K562 (cell line): ENCODE measurements at regions not wholly inside any gene's neighbourhood (a gene's known extent, or its start where the extent isn't known, plus 50 kb on each side); places are given as distances from the start of the nearest gene placed in this dataset.

Experiments
- ATAC-seq: fragments of 200-7000 bp; cut with Tn5 transposase; 3 replicates; pipeline ENCODE4 v1.9.1; 2020; ENCODE audit warnings: moderate library complexity
- BruUV-seq: library from RNA; stranded (reverse); fragments of 400-500 nt; replicated peaks from 2 replicates; lab custom pipeline; 2021; lab: Mats Ljungman, UMichigan
- CTCF ChIA-PET: fragments of 300-600 bp; formaldehyde crosslinking; extraction: SDS; loops from one replicate; lab custom pipeline; 2021; ENCODE audit warnings: low intra/inter-chr PET ratio; lab: Yijun Ruan, JAX
- POLR2A ChIA-PET: fragments of 300-600, 350-650 bp; sonication (Branson Sonifier 250); formaldehyde crosslinking; extraction: SDS; loops from one replicate; lab custom pipeline; 2021; ENCODE audit warnings: antibody characterized with exemption, inconsistent platforms; lab: Yijun Ruan, JAX
- DNase-seq, 4 experiments: peaks; one replicate each; pipeline versions ENCODE4 v3.0.0 to v3.0.0-alpha.2; 2011 to 2018; ENCODE audit warnings: low spot score in 3 of 4, mixed read lengths in 3 of 4; ENCODE audit errors: extremely low read depth in 1 of 4
- FAIRE-seq: peaks from 2 replicates; lab custom pipeline; 2011; peaks lifted over from hg19 to GRCh38; lab: Jason Lieb, UNC
- H2AFZ ChIP-seq: 2 replicates; pipeline ENCODE4 v1.6.0; 2011; ENCODE audit warnings: low read depth, low read length, control low read depth, inconsistent platforms
- H3K27ac ChIP-seq: fragments of 200-600 bp; 3 replicates; pipeline ENCODE4 v1.8.0; 2011; ENCODE audit warnings: low read depth, mild to moderate bottlenecking, control low read depth, inconsistent platforms, low read length, moderate library complexity, mixed read lengths; ENCODE audit errors: extremely low read depth
- H3K27me3 ChIP-seq, 2 experiments: fragments of 300-600 bp in 1 of 2; 2 replicates in 1 of 2; 3 replicates in 1 of 2; pipeline versions ENCODE4 v1.6.0 to v1.8.0; 2011; ENCODE audit warnings: inconsistent platforms in 2 of 2, low read length in 2 of 2, mild to moderate bottlenecking in 1 of 2, mixed read lengths in 1 of 2, moderate library complexity in 1 of 2; ENCODE audit not compliant: control insufficient read depth in 2 of 2, insufficient read depth in 2 of 2
- H3K36me3 ChIP-seq: fragments of 300-600 bp; 3 replicates; pipeline ENCODE4 v1.8.0; 2011; ENCODE audit warnings: mild to moderate bottlenecking, low read length, inconsistent platforms; ENCODE audit not compliant: control insufficient read depth, insufficient read depth
- H3K4me1 ChIP-seq, 2 experiments: fragments of 200-600 bp in 1 of 2; replicated peaks in 1 of 2; 2 replicates in 1 of 2; 3 replicates in 1 of 2; pipeline versions ENCODE4 v1.5.1 to v1.8.0; 2011; ENCODE audit warnings: inconsistent platforms in 2 of 2, low read length in 2 of 2, mild to moderate bottlenecking in 1 of 2, mixed read lengths in 1 of 2, moderate library complexity in 1 of 2; ENCODE audit not compliant: control insufficient read depth in 2 of 2, insufficient read depth in 2 of 2
- H3K4me2 ChIP-seq: 2 replicates; pipeline ENCODE4 v1.6.1; 2011; ENCODE audit warnings: low read length, control low read depth, inconsistent platforms, mixed read lengths; ENCODE audit not compliant: insufficient read depth
- H3K4me3 ChIP-seq: fragments of 200-600 bp; sonication (generic), shearing (Covaris generic); 2 replicates; pipeline ENCODE4 v1.5.1; 2016; ENCODE audit warnings: control low read depth, inconsistent platforms
- H3K79me2 ChIP-seq: fragments of 200-600 bp; 3 replicates; pipeline ENCODE4 v1.8.0; 2011; ENCODE audit warnings: low read length, inconsistent platforms; ENCODE audit not compliant: control insufficient read depth, insufficient read depth
- H3K9ac ChIP-seq, 2 experiments: 2 replicates each; pipeline versions ENCODE4 v1.6.0 to v1.6.1; 2011; ENCODE audit warnings: low read depth in 2 of 2, low read length in 2 of 2, control low read depth in 1 of 2, inconsistent platforms in 1 of 2, mild to moderate bottlenecking in 1 of 2, mixed read lengths in 1 of 2; ENCODE audit not compliant: insufficient read depth in 1 of 2
- H3K9me1 ChIP-seq: one replicate; pipeline ENCODE4 v1.6.0; 2011; ENCODE audit warnings: inconsistent platforms, mild to moderate bottlenecking, low read length, moderate library complexity; ENCODE audit not compliant: control insufficient read depth, insufficient read depth
- H3K9me3 ChIP-seq: replicated peaks from 2 replicates; pipeline ENCODE4 v1.5.1; 2011; ENCODE audit warnings: low read depth, low read length, inconsistent platforms; ENCODE audit not compliant: control insufficient read depth, insufficient read depth
- H4K20me1 ChIP-seq: replicated peaks from 2 replicates; pipeline ENCODE4 v1.6.1; 2011; ENCODE audit warnings: low read length, inconsistent platforms, mixed read lengths; ENCODE audit not compliant: control insufficient read depth, insufficient read depth
- CBX1 ChIP-seq: sonication (generic); IDR thresholded peaks from 2 replicates; pipeline ENCODE4 v1.6.1; 2016; ENCODE audit warnings: antibody characterized with exemption, low read depth, mild to moderate bottlenecking
- EWSR1 ChIP-seq: fragments of 450-650 bp; IDR thresholded peaks from 2 replicates; pipeline ENCODE4 v1.6.1; 2018; ENCODE audit warnings: borderline replicate concordance, mild to moderate bottlenecking, low read depth, moderate library complexity; ENCODE audit not compliant: partially characterized antibody
- FOXJ3 ChIP-seq: sonication (generic); formaldehyde crosslinking; IDR thresholded peaks from 2 replicates; pipeline ENCODE4 v1.4.0; 2020; ENCODE audit warnings: mild to moderate bottlenecking, missing genetic modification reagents
- KAT7 ChIP-seq: sonication (generic); formaldehyde crosslinking; IDR thresholded peaks from 2 replicates; pipeline ENCODE4 v1.8.0; 2022; ENCODE audit warnings: missing genetic modification reagents, mild to moderate bottlenecking, borderline replicate concordance
- LCOR ChIP-seq: sonication (generic); formaldehyde crosslinking; IDR thresholded peaks from 2 replicates; pipeline ENCODE4 v1.8.0; 2022; ENCODE audit warnings: mild to moderate bottlenecking, missing genetic modification reagents
- MAX ChIP-seq: sonication (generic); formaldehyde crosslinking; IDR thresholded peaks from 2 replicates; pipeline ENCODE4 v1.9.0; 2022; ENCODE audit warnings: mild to moderate bottlenecking, missing genetic modification reagents
- NBN ChIP-seq: fragments of 450-650 bp; IDR thresholded peaks from 2 replicates; pipeline ENCODE4 v1.6.1; 2016; ENCODE audit warnings: low read depth, mild to moderate bottlenecking
- NFE2L1 ChIP-seq: fragments of 450-650 bp; IDR thresholded peaks from 2 replicates; pipeline ENCODE4 v1.6.1; 2016; ENCODE audit warnings: missing genetic modification characterization, low read depth, mild to moderate bottlenecking, missing compliant biosample characterization, moderate library complexity, borderline replicate concordance
- NFIC ChIP-seq: fragments of 450-650 bp; IDR thresholded peaks from 2 replicates; pipeline ENCODE4 v1.6.1; 2017; ENCODE audit warnings: mild to moderate bottlenecking, inconsistent platforms
- POLR2AphosphoS5 ChIP-seq: IDR thresholded peaks from 2 replicates; pipeline ENCODE4 v1.6.1; 2011; ENCODE audit warnings: mild to moderate bottlenecking, low read depth, low read length, moderate library complexity; ENCODE audit not compliant: control insufficient read depth, insufficient read depth
- RBM15 ChIP-seq: fragments of 200-400 bp; formaldehyde crosslinking; IDR thresholded peaks from 2 replicates; pipeline ENCODE4 v1.6.1; 2018; ENCODE audit warnings: mild to moderate bottlenecking, low read length, moderate library complexity; ENCODE audit not compliant: insufficient read depth
- TRIM24 ChIP-seq, 2 experiments: fragments of 450-650 bp; IDR thresholded peaks; 2 replicates each; pipeline ENCODE4 v1.6.1; 2016
- ZNF121 ChIP-seq: sonication (generic); formaldehyde crosslinking; conservative IDR thresholded peaks from 2 replicates; pipeline ENCODE4 v1.8.0; 2022; ENCODE audit warnings: missing genetic modification reagents
- ZNF133 ChIP-seq: fragments of 250-450 bp; sonication (Bioruptor Pico); IDR thresholded peaks from 2 replicates; pipeline ENCODE4 v1.4.0; 2020; ENCODE audit warnings: mild to moderate bottlenecking
- ZNF143 ChIP-seq: sonication (generic); formaldehyde crosslinking; IDR thresholded peaks from 2 replicates; pipeline ENCODE4 v1.9.0; 2022; ENCODE audit warnings: mild to moderate bottlenecking, missing genetic modification reagents
- ZNF212 ChIP-seq: fragments of 450-650 bp; formaldehyde crosslinking; IDR thresholded peaks from 2 replicates; pipeline ENCODE4 v1.4.0; 2020; ENCODE audit warnings: mild to moderate bottlenecking
- ZNF57 ChIP-seq: fragments of 450-650 bp; formaldehyde crosslinking; IDR thresholded peaks from 2 replicates; pipeline ENCODE4 v1.4.0; 2020; ENCODE audit warnings: mild to moderate bottlenecking, moderate library complexity
- whole genome bisulfite sequencing: fragments of 100-300 bp; shearing (Covaris generic); methylation state at CpG from one replicate; pipeline ENCODE4 v1.1.6; 2016; ENCODE audit warnings: low coverage, mixed read lengths; ENCODE audit not compliant: insufficient coverage; ENCODE audit errors: missing lambda C conversion rate; 5-methylcytosine and 5-hydroxymethylcytosine counted together
- in situ Hi-C: fragments of 300-500 bp; cut with MboI; formaldehyde crosslinking; loops from 4 replicates; pipeline ENCODE4 v1.15.0; 2018; ENCODE audit warnings: inconsistent platforms, mixed read lengths
- intact Hi-C: fragments of 100-400 bp; cut with micrococcal nuclease; formaldehyde crosslinking; loops from 2 replicates; pipeline ENCODE4 v1.14.2; 2022
- TF ChIP-seq, protein P1 (sequence below): sonication (generic); formaldehyde crosslinking; IDR thresholded peaks from 2 replicates; pipeline ENCODE4 v1.8.0; 2022; ENCODE audit warnings: mild to moderate bottlenecking, missing genetic modification reagents

DNA sequence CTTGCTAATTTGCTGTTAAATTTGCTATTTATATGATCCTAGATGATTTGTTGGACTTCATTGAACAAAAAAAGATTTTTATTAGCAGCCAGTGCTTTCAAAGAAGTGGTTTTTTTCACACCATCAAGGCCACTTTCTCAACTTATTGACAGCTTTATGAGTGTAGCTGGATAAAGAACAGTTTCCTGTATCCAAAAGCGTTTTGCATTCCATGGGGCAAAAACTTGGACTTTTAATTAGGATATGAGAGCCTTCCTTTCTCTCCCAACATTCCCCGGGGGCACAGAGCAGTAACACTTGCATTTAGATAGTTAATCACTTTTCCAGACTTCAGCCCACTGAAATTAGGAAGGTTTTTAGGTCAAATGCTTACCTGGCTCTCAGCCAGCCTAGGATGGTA lies 177.1 kb upstream of the ELAC2 start:
- Histone ChIP-seq H3K9me3 (no peaks in the 10 kb centered on the region), H4K20me1 (no peaks in the 10 kb centered on the region), H3K4me1 (no peaks in the 10 kb centered on the region), H3K9me1 (no peaks in the 10 kb centered on the region), H3K9ac (no peak overlapping the region), H3K27ac (no peak overlapping the region), H3K4me2 (no peak overlapping the region), H3K27me3 (no peaks in the 10 kb centered on the region), H2AFZ (no peak overlapping the region), H3K36me3 (no peaks in the 10 kb centered on the region), H3K79me2 (no peaks in the 10 kb centered on the region), H3K4me3 (no peak overlapping the region)
- DNase-seq (no peak), FAIRE-seq (no peak), ATAC-seq (no peak)
- ChIA-PET CTCF (no interaction called here), POLR2A (no interaction called here)
- no peak for TF ChIP-seq ZNF57 (CRISPR knock-in tag)
- in situ Hi-C loops (no loop called here), intact Hi-C loops (no loop called here)
- 0% methylated on average over 2 of the region's 2 CpGs for WGBS
- BruUV-seq, result no TSS peak

- FAIRE-seq (no peak), DNase-seq (no peak), ATAC-seq (no peak)
- H3K4me2 ChIP-seq, result no peak overlapping the region
- H3K79me2 ChIP-seq, result no peaks in the 10 kb centered on the region
- no TSS peak for BruUV-seq
- ChIA-PET CTCF (no interaction called here), POLR2A (no interaction called here)
- no peak overlapping the region for H3K4me3 ChIP-seq
- H3K4me1 ChIP-seq, result no peaks in the 10 kb centered on the region
- no peaks in the 10 kb centered on the region for H3K36me3 ChIP-seq
- no peaks in the 10 kb centered on the region for H3K9me1 ChIP-seq
- 0% methylated on average over 4 of the region's 4 CpGs for WGBS
- in situ Hi-C loops, result no loop called here
- H3K27me3 ChIP-seq, result no peaks in the 10 kb centered on the region
- no peak overlapping the region for H3K27ac ChIP-seq
- no peak overlapping the region for H2AFZ ChIP-seq
- no peaks in the 10 kb centered on the region for H4K20me1 ChIP-seq
- intact Hi-C loops, result no loop called here
- H3K9me3 ChIP-seq, result no peaks in the 10 kb centered on the region
- no peak overlapping the region for H3K9ac ChIP-seq
- TF ChIP-seq MAX (CRISPR knock-in tag) (no peak), NFIC (no peak), NBN (no peak), FOXJ3 (CRISPR knock-in tag) (no peak), TRIM24 (IDR thresholded peaks at IDR 0.05) (no peak), RBM15 (no peak), ZNF133 (CRISPR knock-in tag) (no peak), KAT7 (no peak), ZNF121 (no peak), ZNF212 (no peak), CBX1 (no peak), ZNF143 (CRISPR knock-in tag) (no peak), EWSR1 (no peak), NFE2L1 (tag) (no peak), POLR2AphosphoS5 (no peak), LCOR (no peak)
- TF ChIP-seq, protein P1, sequence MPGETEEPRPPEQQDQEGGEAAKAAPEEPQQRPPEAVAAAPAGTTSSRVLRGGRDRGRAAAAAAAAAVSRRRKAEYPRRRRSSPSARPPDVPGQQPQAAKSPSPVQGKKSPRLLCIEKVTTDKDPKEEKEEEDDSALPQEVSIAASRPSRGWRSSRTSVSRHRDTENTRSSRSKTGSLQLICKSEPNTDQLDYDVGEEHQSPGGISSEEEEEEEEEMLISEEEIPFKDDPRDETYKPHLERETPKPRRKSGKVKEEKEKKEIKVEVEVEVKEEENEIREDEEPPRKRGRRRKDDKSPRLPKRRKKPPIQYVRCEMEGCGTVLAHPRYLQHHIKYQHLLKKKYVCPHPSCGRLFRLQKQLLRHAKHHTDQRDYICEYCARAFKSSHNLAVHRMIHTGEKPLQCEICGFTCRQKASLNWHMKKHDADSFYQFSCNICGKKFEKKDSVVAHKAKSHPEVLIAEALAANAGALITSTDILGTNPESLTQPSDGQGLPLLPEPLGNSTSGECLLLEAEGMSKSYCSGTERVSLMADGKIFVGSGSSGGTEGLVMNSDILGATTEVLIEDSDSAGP, result no peak
Measured at GRCh38 chr17:13182854-13183253, 165.0 kb upstream of the ELAC2 start.
